ENCODE measurements at regions not wholly inside any gene's neighbourhood (a gene's known extent, or its start where the extent isn't known, plus 50 kb on each side); places are given as distances from the start of the nearest gene placed in this dataset.

DNA sequence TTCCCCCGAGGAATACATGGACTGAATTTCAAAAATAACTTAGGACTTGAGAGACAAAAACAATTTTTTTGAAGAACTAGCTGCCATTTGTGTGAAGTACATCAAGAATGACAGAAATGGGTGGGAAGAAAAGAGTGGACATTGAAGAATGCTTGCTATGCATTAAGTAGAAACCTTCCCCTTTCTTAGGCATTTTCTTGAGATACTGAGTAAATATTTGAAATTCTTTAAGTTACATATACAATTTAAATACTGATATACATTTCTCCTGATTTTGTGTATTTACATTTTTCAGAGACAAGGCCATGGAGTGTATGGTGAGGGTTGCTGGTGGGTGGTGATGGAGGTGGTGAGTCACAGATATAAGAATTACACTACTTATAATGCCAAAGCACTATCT lies 319.3 kb upstream of the ADAMTSL1 start:
- TF ChIP-seq, protein P1, sequence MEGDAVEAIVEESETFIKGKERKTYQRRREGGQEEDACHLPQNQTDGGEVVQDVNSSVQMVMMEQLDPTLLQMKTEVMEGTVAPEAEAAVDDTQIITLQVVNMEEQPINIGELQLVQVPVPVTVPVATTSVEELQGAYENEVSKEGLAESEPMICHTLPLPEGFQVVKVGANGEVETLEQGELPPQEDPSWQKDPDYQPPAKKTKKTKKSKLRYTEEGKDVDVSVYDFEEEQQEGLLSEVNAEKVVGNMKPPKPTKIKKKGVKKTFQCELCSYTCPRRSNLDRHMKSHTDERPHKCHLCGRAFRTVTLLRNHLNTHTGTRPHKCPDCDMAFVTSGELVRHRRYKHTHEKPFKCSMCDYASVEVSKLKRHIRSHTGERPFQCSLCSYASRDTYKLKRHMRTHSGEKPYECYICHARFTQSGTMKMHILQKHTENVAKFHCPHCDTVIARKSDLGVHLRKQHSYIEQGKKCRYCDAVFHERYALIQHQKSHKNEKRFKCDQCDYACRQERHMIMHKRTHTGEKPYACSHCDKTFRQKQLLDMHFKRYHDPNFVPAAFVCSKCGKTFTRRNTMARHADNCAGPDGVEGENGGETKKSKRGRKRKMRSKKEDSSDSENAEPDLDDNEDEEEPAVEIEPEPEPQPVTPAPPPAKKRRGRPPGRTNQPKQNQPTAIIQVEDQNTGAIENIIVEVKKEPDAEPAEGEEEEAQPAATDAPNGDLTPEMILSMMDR (IDR thresholded peaks at IDR 0.05), result no peak
- no peak for TF ChIP-seq POLR2A (IDR thresholded peaks at IDR 0.05)
